ENCODE measurements at regions not wholly inside any gene's neighbourhood (a gene's known extent, or its start where the extent isn't known, plus 50 kb on each side); places are given as distances from the start of the nearest gene placed in this dataset.

- no peak for DNase-seq (ENCODE audit: low read depth)
- no peak overlapping the region for H3K4me3 ChIP-seq (ENCODE audit: low read depth, low read length)
- TF ChIP-seq CTCF (IDR thresholded peaks at IDR 0.05; ENCODE audit: control insufficient read depth, extremely low read depth, insufficient read depth): no peak
These were observed 2331.9 kb downstream of the MAT2B start for GRCh38 chr5:165837286-165837685.

GRCh38 chr5:165844571-165844970 lies 2339.2 kb downstream of the MAT2B start:
- TF ChIP-seq CTCF (IDR thresholded peaks at IDR 0.05; ENCODE audit: control insufficient read depth, extremely low read depth, insufficient read depth): no peak
- DNase-seq (ENCODE audit: low read depth): no peak
- no peak overlapping the region for H3K4me3 ChIP-seq (ENCODE audit: low read depth, low read length)

- no peak for DNase-seq (ENCODE audit: low read depth)
- no peak overlapping the region for H3K4me3 ChIP-seq (ENCODE audit: low read depth, low read length)
- no peak for TF ChIP-seq CTCF (IDR thresholded peaks at IDR 0.05; ENCODE audit: control insufficient read depth, extremely low read depth, insufficient read depth)
These were observed 2352.7 kb downstream of the MAT2B start for GRCh38 chr5:165858118-165858517.

- DNase-seq (ENCODE audit: low read depth): no peak
- TF ChIP-seq CTCF (IDR thresholded peaks at IDR 0.05; ENCODE audit: control insufficient read depth, extremely low read depth, insufficient read depth): no peak
These were observed 2353.8 kb downstream of the MAT2B start for GRCh38 chr5:165859251-165859650.

GRCh38 chr5:165863239-165863638 lies 2357.8 kb downstream of the MAT2B start:
- no peak for TF ChIP-seq CTCF (IDR thresholded peaks at IDR 0.05; ENCODE audit: control insufficient read depth, extremely low read depth, insufficient read depth)
- H3K4me3 ChIP-seq (ENCODE audit: low read depth, low read length): no peak overlapping the region
- DNase-seq (ENCODE audit: low read depth): no peak

More at GRCh38 chr5:165859251-165859650, 2353.8 kb downstream of the MAT2B start:
- H3K4me3 ChIP-seq (ENCODE audit: low read depth, low read length): no peak overlapping the region

- DNase-seq (ENCODE audit: low read depth): no peak
- no peak overlapping the region for H3K4me3 ChIP-seq (ENCODE audit: low read depth, low read length)
- TF ChIP-seq CTCF (IDR thresholded peaks at IDR 0.05; ENCODE audit: control insufficient read depth, extremely low read depth, insufficient read depth): no peak
These were observed 2365.9 kb downstream of the MAT2B start for GRCh38 chr5:165871291-165871690.

GRCh38 chr5:165874851-165875250 lies 2369.4 kb downstream of the MAT2B start:
- no peak for TF ChIP-seq CTCF (IDR thresholded peaks at IDR 0.05; ENCODE audit: control insufficient read depth, extremely low read depth, insufficient read depth)
- no peak for DNase-seq (ENCODE audit: low read depth)
- no peak overlapping the region for H3K4me3 ChIP-seq (ENCODE audit: low read depth, low read length)

All from LNCaP clone FGC (cell line).